Heart left ventricle (tissue), 13 donors: ENCODE measurements at regions not wholly inside any gene's neighbourhood (a gene's known extent, or its start where the extent isn't known, plus 50 kb on each side); places are given as distances from the start of the nearest gene placed in this dataset.

Source experiments
- CTCF ChIP-seq, 12 donors: fragments of 200-600 bp; sonication (generic) in 4 of 12; IDR thresholded peaks; one replicate each; pipeline versions ENCODE4 v1.5.0 to v1.8.0; 2018 to 2022; ENCODE audit warnings: antibody characterized with exemption in 12 of 12, mild to moderate bottlenecking in 5 of 12
- POLR2A ChIP-seq, 2 donors: fragments of 450-650 bp; IDR thresholded peaks; one replicate each; pipeline ENCODE4 v1.6.1; 2017; ENCODE audit warnings: antibody characterized with exemption in 2 of 2, mild to moderate bottlenecking in 2 of 2, moderate library complexity in 2 of 2
- donor health status: ischemic (EF 13 %, LVEDD 7.1; RV severe dilation, severe dysfunction).
- donor health status: DM: no; HTN: yes; CAD: no.
- donor health status: DM: no; HTN: no; CAD: no.
- donor health status: ischemic (EF 25% LVEDD 6.9; RV normal size, moderate dysfunction).
- donor health status: ischemic (EF 25% LVEDD 5.7; RV mildly dilated, moderate dysfunction).
- donor health status: ischemic (EF 35%, LVEDD 5.7; RV mildly dilated, moderate dysfunction).
- donor health status: nonischemic (EF 11% LVEDD 7.7; RV severe dilation, severe dysfunction).
- donor health status: DM: yes; HTN: yes; CAD: no.
- donor health status: PGD.
- donor health status: ischemic (EF 29% LVEDD 5.4; RV normal size, mild dysfunction).
- donor health status: nonischemic (EF 23%, LVEDD 6.1; RV moderate dilation, normal function).

GRCh38 chr2:85954590-85955458 lies 66.0 kb upstream of the ST3GAL5 start:
- no peak for TF ChIP-seq CTCF (IDR thresholded peaks at IDR 0.05)
- TF ChIP-seq POLR2A (IDR thresholded peaks at IDR 0.05), result no peak
